SU-DHL-6 (cell line): ENCODE measurements at regions not wholly inside any gene's neighbourhood (a gene's known extent, or its start where the extent isn't known, plus 50 kb on each side); places are given as distances from the start of the nearest gene placed in this dataset.

Source experiments
- EZH2phosphoT487 ChIP-seq: fragments of 200-600 bp; sonication (generic), shearing (Covaris generic); conservative IDR thresholded peaks from 2 replicates; pipeline ENCODE4 v1.6.1; 2018; ENCODE audit warnings: mild to moderate bottlenecking, antibody characterized with exemption, low read length, moderate library complexity, mixed read lengths
- TF ChIP-seq, protein P1 (sequence below): fragments of 200-600 bp; sonication (generic); IDR thresholded peaks from one replicate; pipeline ENCODE4 v1.5.1; 2017; ENCODE audit warnings: antibody characterized with exemption, mild to moderate bottlenecking, low read length, moderate library complexity; ENCODE audit not compliant: insufficient read depth, poor library complexity, severe bottlenecking

DNA sequence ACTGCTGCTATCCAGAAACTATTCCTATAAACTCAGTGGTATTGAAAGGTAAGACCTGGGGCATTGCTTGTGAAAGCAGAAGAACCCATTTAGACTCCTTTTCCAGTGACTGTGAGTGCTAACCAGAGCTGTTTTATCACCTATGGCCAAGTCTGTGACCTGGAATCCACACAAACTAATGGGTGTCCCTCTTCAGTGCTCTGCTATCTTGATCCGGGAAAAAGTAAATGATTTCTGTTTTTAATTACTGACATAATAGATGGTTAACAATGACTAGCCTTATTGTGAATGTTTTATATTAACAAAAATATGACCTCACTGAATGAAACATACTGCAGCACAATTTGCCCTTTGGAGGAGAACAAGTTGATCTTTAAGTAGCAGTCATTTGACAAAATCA is 251.6 kb upstream of the MC4R start:
- TF ChIP-seq, protein P1, sequence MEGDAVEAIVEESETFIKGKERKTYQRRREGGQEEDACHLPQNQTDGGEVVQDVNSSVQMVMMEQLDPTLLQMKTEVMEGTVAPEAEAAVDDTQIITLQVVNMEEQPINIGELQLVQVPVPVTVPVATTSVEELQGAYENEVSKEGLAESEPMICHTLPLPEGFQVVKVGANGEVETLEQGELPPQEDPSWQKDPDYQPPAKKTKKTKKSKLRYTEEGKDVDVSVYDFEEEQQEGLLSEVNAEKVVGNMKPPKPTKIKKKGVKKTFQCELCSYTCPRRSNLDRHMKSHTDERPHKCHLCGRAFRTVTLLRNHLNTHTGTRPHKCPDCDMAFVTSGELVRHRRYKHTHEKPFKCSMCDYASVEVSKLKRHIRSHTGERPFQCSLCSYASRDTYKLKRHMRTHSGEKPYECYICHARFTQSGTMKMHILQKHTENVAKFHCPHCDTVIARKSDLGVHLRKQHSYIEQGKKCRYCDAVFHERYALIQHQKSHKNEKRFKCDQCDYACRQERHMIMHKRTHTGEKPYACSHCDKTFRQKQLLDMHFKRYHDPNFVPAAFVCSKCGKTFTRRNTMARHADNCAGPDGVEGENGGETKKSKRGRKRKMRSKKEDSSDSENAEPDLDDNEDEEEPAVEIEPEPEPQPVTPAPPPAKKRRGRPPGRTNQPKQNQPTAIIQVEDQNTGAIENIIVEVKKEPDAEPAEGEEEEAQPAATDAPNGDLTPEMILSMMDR = no peak
- no peak for TF ChIP-seq EZH2phosphoT487
